HPDE6-E6E7 (cell line): ENCODE measurements at regions not wholly inside any gene's neighbourhood (a gene's known extent, or its start where the extent isn't known, plus 50 kb on each side); places are given as distances from the start of the nearest gene placed in this dataset.

Experiments
- DNase-seq: peaks from one replicate; pipeline ENCODE4 v3.0.0; 2011; ENCODE audit warnings: missing footprints; ENCODE audit errors: extremely low spot score

DNA sequence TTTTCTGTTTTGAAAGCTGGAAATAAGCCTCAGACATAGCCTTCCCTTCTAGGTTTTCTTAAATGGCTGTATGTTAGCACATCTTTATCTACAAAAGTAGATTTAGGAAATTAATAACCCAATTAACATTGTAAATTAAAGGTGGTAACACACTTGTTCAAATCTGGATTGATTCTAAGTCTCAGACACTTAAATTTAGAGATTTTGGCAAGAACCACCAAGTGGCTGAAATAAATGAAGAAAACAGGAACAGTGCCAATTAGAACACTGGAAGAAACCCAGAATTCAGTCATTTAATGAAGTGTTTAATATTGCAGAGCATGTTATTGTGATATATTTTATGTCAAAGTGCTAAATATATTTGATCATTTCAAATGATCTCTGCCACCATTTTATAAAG, 628.2 kb downstream of the USP25 start:
- no peak for DNase-seq

GRCh38 chr21:16358784-16359183, 629.0 kb downstream of the USP25 start:
- DNase-seq, result no peak

DNA sequence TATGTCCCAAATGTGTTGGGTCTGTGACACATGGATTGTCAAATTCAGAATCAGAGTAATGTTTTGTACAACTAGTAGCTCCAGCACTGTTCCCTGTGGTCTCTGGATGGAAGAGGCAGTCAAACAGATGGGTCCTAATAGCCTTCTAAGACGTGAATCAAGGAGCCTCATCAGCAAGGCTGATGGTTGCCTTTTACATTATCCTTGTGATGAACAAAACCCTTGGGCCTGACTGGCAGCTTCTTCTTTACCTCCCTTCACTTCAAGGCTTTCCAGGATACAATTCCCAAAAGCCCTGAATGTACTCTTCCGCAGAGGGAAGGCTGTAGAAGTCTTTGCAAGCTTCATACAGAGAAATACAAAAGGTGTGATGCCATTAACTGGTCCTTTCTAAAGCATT, 633.3 kb downstream of the USP25 start:
- no peak for DNase-seq

GRCh38 chr21:16363518-16363917, 633.7 kb downstream of the USP25 start:
- no peak for DNase-seq

- DNase-seq, result no peak
These were observed 636.4 kb downstream of the USP25 start for GRCh38 chr21:16366207-16366606.

DNA sequence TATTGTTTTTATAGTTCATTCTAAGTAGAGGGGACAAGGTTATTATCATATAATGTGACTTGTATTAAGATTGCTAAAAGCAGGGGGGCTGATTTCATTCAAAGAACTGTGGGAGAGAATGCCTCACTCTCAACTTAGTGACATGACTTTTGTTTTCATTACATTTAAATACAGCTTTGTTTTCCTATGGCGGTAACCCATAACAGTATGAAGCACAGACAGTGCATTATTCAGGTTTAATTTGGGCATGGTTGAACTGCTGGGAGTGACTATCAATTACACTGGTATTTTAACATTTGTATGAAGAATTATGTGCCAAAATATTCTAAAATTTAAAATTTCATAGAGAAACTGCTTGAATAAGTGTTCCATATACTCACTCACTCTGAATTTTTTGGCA, 637.3 kb downstream of the USP25 start:
- DNase-seq, result no peak

DNA sequence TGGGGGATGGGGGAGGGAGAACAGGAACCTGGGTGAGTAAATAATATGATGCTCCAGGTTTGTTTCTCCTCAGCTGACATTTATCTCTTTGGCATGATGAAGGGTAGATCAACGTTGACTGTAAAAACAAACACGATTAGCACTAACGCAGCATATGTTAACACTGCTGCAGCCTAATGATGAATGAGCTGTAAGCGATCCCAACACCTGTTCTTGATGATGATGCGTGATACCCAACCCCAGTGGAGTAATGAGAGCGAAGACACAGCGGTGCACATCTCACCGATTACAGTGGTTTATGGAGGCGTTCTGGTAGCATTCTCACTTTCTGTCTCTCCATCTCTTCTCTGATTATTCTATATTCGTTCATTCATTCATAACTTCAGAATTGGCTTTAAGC, 640.4 kb downstream of the USP25 start:
- DNase-seq, result no peak

DNA sequence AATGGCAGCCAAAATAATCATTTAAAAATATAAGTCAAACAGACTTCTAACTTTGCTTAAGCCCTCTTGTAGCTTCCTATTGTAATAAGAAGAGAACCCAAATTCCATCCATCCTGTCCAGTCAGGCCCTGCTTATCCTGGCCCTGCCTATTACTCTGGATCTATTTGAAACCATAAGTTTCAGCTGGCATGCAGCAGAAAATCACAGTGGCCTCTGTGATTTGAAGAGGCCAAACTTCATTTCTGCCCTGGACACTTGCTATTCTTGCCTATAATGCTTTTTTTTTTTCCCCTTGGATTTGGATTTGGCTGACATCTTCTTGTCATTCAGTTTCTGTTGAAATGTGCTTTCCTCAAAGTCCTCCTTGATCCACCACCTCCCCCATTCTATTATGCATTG, 642.8 kb downstream of the USP25 start:
- no peak for DNase-seq

DNA sequence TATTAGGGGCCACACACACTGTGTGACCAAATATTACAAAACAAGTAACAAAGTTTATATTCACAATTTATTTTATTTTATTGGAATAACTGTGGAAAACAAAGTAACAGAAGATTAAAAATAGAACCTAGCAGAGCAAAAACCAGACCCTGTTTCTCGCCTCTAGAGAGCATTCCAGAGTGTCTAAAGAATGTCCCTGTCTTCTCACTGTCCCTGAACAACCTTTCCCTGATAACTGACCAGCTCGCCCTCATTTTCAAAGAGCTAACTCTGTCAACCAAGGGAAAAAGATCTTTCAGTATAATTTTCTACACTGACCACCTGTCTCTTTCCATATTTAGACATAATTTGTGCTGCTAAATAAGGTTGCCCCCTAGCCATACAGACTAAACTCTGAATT, 646.9 kb downstream of the USP25 start:
- no peak for DNase-seq

DNA sequence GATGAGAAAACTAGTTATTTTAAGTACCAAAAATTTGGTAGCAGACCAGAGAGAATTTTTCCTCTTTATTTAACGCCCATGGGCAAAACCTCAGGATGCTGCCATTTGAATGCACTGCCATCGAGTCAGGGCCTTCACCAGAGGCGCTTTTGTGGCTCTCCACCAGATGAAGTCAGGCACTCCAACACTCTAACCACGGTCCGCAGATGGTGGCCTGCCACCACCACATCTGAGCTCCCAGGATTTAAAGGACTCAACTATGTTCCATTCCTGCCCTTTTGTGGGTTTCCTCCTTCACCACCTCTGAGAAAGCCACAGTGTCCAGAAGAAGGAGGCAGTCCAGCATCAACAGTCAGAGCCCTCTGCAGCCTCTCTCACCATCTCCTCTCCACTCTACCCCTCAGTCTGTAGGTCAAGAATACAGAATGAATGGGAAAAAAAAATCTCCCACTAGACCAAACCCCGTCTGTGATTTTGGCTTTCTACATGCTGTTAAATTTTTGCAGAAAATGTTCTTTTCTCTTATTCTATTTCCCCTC, 647.4 kb downstream of the USP25 start:
- DNase-seq, result no peak

DNA sequence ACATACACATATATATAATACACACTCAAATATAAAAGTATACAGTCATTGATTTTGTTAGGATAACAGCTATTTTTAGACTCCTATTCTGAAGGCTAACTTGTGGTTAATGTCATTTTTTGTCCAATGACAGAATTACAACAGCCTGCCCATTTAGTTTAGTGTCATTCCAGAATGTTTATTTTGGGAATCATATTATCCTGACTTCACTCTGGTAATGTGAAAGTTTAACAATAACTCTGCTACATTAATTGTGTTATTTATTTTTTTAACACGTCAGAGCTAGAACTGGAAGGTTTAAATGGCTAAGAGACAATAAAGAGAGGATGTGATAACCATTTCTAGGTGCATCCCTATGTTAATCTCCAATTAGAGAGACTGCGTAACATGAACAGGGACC, 648.1 kb downstream of the USP25 start:
- no peak for DNase-seq

DNA sequence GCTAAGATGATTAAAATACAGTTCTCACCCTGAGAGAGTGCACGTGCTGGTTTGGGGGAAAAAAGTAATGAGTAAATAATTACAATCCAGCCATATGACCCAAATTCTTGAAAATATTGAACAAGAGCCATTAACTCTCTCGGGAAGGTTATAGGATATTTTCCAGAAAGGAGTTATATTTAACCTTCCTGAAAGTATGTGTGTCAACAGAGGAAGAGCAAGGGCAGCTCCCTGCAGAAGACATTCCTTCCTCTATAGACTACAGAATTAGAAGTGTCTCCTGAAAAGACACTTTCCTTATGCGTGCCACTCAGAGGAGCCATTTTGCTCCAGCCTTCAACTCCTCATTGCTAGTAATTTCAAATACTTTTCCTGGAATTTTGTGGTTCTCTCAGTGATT, 648.7 kb downstream of the USP25 start:
- DNase-seq, result no peak

DNA sequence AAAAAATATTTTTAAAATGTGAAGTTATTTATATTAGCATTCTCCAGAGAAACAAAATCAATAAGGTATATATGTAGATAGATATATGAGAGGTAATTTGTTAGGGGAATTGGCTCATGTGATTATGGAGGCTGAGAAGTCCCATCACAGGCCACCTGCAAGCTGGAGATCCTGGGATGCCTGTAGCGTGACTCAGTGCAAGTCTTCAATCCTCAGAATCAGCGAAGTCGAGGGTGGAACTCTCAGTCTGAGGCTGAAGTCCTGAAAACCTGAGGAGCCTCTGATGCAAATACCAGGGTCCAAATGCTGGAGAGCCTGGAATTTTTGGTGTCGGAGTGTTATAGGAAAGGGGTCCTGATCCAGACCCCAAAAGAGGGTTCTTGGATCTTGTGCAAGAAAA, 658.5 kb downstream of the USP25 start:
- no peak for DNase-seq

DNA sequence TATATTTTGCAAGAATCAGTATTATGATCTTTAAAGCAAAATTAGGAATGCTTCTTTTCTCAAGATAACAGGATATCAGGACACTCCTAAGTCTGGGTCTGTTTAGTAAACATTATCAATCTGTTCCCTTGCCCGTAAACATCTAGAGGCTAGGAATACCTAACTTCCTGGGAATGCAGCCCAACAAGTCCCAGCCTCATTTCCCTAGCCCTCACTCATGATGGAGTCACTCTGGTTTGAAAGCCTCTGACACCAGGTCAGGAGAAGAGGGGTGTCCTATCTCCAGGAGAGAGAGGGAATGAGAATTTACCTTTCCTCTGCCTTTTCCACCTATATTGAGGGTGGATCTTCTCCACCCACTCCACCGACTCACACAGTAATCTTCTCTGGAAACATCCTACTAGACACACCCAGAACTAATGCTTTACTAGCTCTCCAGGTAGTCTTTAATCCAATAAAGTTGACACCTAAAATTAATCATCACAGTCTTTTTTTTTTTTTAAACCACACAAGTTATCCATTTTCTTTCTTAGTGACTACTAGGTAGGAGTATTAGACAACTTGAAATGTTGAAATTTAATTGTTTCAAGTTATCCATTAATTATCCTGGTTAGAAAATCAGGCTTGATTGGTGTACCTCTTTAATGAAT, 659.3 kb downstream of the USP25 start:
- DNase-seq, result no peak

DNA sequence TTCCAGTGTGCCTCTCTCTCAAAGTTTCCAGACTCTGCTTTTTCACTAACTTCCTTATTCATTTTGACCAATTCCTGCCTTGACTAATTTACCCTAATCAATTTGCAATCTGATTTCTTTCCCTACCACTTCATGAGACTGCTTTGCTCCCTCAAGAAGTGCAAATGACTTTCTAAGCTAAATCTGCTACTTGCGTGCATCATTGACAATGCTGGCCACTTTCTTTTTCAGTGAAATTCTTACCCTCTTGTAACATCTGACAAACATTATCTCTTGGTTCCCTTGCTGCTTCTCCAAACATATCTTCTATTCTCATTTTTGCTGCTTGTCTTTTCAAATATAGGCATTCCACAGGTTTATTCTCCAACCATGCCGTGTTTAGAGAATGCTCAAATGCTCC, 659.9 kb downstream of the USP25 start:
- DNase-seq, result no peak

- no peak for DNase-seq
These were observed 665.5 kb downstream of the USP25 start for GRCh38 chr21:16395285-16395684.

DNA sequence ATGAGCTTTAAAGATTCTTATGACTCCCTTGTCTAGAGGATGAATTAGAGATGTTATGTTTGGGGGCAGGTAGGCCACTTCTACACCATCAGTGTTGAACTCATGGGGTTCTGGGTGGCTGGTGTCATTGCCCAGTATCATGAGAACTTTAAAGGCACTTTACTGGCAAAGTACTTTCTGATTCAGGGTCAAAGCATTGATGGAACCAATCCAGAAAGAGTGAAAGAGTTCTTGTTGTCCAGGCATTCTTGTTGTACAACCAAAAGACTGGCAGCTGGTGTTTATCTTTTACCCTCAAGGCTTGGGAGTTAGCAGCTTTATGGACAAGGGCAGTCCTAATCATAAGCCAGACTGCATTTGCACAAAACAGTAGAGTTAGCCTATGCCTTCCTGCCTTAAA, 673.0 kb downstream of the USP25 start:
- no peak for DNase-seq

DNA sequence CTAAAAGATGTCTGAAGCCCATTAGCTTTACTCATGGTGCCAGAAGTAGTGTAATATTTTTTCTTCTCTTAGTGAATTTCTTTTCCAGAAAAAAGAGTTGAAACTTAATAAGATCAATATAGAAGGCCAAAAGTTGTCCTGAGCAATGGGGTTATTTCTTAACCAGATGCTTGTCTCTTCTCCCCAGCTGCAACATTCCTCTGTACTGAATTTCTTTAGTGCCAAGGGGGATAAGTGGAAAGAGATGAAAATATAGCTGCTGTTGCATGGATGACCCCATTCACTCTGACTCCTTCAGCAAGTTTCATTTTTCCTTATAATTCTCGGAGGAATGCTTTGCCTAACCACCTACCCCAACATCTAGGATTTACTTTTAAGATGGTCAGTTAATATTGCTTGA, 675.0 kb downstream of the USP25 start:
- no peak for DNase-seq

- DNase-seq, result no peak
These were observed 676.6 kb downstream of the USP25 start for GRCh38 chr21:16406355-16406754.

DNA sequence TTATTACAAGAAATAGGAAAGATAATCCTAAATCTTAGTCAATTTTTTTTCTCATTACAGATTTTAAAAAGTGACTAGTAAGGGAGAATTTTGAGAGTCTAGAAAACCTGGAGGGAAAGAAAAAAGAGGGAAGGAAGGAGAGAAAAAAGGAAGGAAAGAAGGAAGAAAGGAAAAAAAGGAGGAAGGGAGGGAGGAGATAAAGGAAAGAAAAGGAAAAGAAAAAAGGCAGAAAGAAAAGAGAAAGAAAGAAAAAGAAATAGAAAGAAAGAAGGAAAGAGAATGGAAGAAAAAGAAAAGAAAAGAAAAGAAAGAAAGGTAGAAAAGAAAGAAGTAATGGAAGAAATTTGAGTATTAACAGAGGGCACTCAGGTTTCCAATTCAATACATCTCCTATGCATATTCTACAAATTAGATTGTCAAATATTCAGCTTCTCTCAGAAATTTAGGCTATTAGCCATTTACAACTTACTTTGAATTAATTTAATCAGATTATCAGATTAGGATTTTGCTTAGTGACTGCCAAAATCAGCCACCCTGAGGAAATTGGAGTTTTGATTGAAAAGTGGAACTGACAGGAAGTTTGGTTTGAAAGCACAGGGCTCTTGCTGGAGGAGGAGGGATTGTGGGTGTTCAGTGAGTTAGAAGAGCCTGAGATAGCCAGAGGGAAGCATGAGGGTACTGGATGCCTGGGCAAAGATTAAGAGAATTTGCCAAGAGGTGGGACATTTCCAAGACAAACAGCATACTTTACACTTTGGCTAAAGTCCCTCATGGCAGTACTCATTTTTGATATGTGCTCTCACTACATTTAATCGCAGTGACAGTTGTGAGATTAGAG, 677.8 kb downstream of the USP25 start:
- DNase-seq, result no peak

DNA sequence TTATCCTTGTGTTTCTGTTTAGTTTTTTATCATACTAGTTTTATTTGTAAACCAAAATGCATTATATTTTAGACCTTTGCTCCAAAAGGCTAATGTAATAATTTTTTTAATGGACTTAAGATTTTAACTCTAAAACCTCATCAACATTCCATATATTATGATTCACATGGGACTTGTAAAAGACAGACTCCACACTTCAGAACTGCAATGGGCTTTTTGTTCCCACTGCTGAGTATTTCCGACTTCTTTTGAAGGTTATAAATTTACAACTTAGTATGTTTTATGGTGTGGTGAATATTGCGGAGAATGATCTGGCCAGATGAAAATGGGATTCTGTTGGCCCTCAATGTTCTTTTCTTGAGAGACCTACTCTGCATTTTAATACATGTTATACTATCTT, 678.5 kb downstream of the USP25 start:
- no peak for DNase-seq

GRCh38 chr21:16409352-16409751, 679.6 kb downstream of the USP25 start:
- no peak for DNase-seq

DNA sequence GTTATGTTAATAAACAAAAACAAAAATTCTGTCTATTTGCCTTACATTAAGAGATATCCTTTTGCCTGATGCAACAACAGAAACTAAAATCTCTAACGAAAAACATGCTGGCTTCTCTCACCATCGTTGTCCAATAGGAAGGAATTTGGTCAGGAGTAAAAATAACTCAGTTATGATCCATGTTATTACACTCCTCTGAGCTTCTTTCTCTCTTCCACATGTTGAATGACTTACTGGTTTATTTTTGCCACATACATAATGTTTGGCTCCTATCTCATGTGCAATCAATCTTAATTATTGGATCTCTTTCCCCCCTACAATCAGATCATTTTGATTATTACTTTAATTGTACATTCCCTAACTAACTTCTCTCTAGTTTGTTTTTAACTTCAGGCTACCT, 688.4 kb downstream of the USP25 start:
- no peak for DNase-seq
